ENCODE measurements at regions not wholly inside any gene's neighbourhood (a gene's known extent, or its start where the extent isn't known, plus 50 kb on each side); places are given as distances from the start of the nearest gene placed in this dataset.

- no peak for TF ChIP-seq BHLHE40 (IDR thresholded peaks at IDR 0.05; ENCODE audit: borderline replicate concordance)
- no peak for TF ChIP-seq FOXA1 (IDR thresholded peaks at IDR 0.05)
Measured at GRCh38 chr17:73953206-73954033, 250.1 kb upstream of the RPL38 start.

All from HEK293T (cell line).